NT2/D1 (cell line): ENCODE measurements at regions not wholly inside any gene's neighbourhood (a gene's known extent, or its start where the extent isn't known, plus 50 kb on each side); places are given as distances from the start of the nearest gene placed in this dataset.

Experiments
- SUZ12 ChIP-seq: IDR thresholded peaks from 2 replicates; pipeline ENCODE4 v1.6.1; 2011; ENCODE audit not compliant: insufficient read length, insufficient read depth; ENCODE audit errors: extremely low read depth
- YY1 ChIP-seq: IDR thresholded peaks from 2 replicates; pipeline ENCODE4 v1.6.1; 2011; ENCODE audit not compliant: insufficient read length, insufficient read depth
- ZNF274 ChIP-seq: IDR thresholded peaks from 2 replicates; pipeline ENCODE4 v1.6.1; 2011; ENCODE audit warnings: mild to moderate bottlenecking, low read depth, low read length

- no peak for TF ChIP-seq YY1
- TF ChIP-seq ZNF274, result no peak
- no peak for TF ChIP-seq SUZ12
Observed at GRCh38 chr9:135279834-135280393, 192.4 kb downstream of the OLFM1 start.
